Occipital lobe (tissue), 1 donor: ENCODE measurements at regions not wholly inside any gene's neighbourhood (a gene's known extent, or its start where the extent isn't known, plus 50 kb on each side); places are given as distances from the start of the nearest gene placed in this dataset.
"Not testable (repeated sequence)": the region's sequence is repeated elsewhere in the genome, so short reads cannot be mapped to it uniquely, and the experiment has no call there.

Experiments used
- DNase-seq: peaks from one replicate; lab custom pipeline; 2025; lab: John Stamatoyannopoulos, UW

GRCh38 chr9:73981405-73981804 lies 515.7 kb upstream of the RORB start:
- no peak for DNase-seq

GRCh38 chr9:73995836-73996235 lies 501.3 kb upstream of the RORB start:
- DNase-seq: no peak

- DNase-seq: no peak
Observed at GRCh38 chr9:73996844-73997243, 500.3 kb upstream of the RORB start.

- DNase-seq: no peak
Observed at GRCh38 chr9:74001382-74001781, 495.8 kb upstream of the RORB start.

GRCh38 chr9:74006935-74007334 lies 490.2 kb upstream of the RORB start:
- no peak for DNase-seq

- DNase-seq: no peak
Observed at GRCh38 chr9:74007833-74008232, 489.3 kb upstream of the RORB start.

- no peak for DNase-seq
Observed at GRCh38 chr9:74016004-74016403, 481.1 kb upstream of the RORB start.

GRCh38 chr9:74025402-74025925 lies 471.7 kb upstream of the RORB start:
- DNase-seq: no peak

- no peak for DNase-seq
Observed at GRCh38 chr9:74032421-74032820, 464.7 kb upstream of the RORB start.

- DNase-seq: no peak
Observed at GRCh38 chr9:74035786-74036185, 461.3 kb upstream of the RORB start.

GRCh38 chr9:74036549-74037231 lies 460.4 kb upstream of the RORB start:
- no peak for DNase-seq

- no peak for DNase-seq
Observed at GRCh38 chr9:74037274-74037673, 459.9 kb upstream of the RORB start.

GRCh38 chr9:74041588-74041987 lies 455.5 kb upstream of the RORB start:
- DNase-seq: no peak

GRCh38 chr9:74044844-74045243 lies 452.3 kb upstream of the RORB start:
- no peak for DNase-seq

- no peak for DNase-seq
Observed at GRCh38 chr9:74056023-74056422, 441.1 kb upstream of the RORB start.

GRCh38 chr9:74057051-74057450 lies 440.1 kb upstream of the RORB start:
- DNase-seq: not testable (repeated sequence)

GRCh38 chr9:74064702-74065101 lies 432.4 kb upstream of the RORB start:
- DNase-seq: no peak

- no peak for DNase-seq
Observed at GRCh38 chr9:74066128-74066527, 431.0 kb upstream of the RORB start.

GRCh38 chr9:74066605-74067004 lies 430.5 kb upstream of the RORB start:
- DNase-seq: no peak

GRCh38 chr9:74071502-74071901 lies 425.6 kb upstream of the RORB start:
- DNase-seq: no peak

- DNase-seq: no peak
Observed at GRCh38 chr9:74073897-74074296, 423.2 kb upstream of the RORB start.

GRCh38 chr9:74078647-74079046 lies 418.5 kb upstream of the RORB start:
- DNase-seq: no peak

- not testable (repeated sequence) for DNase-seq
Observed at GRCh38 chr9:74080652-74081051, 416.5 kb upstream of the RORB start.
